Fibroblast of pulmonary artery (primary cell): ENCODE measurements at regions not wholly inside any gene's neighbourhood (a gene's known extent, or its start where the extent isn't known, plus 50 kb on each side); places are given as distances from the start of the nearest gene placed in this dataset.

Experiments used
- DNase-seq: peaks from one replicate; pipeline ENCODE4 v3.0.0-alpha.2; 2010; ENCODE audit warnings: low read depth
- H3K4me3 ChIP-seq: replicated peaks from 2 replicates; pipeline ENCODE4 v1.5.1; 2011; ENCODE audit warnings: low read depth, mild to moderate bottlenecking, control low read depth, low read length, moderate library complexity
- TF ChIP-seq, protein P1 (sequence below): IDR thresholded peaks from 2 replicates; pipeline ENCODE4 v1.5.1; 2011; ENCODE audit warnings: mild to moderate bottlenecking, control low read depth, low read length, inconsistent platforms; ENCODE audit errors: missing control alignments

DNA sequence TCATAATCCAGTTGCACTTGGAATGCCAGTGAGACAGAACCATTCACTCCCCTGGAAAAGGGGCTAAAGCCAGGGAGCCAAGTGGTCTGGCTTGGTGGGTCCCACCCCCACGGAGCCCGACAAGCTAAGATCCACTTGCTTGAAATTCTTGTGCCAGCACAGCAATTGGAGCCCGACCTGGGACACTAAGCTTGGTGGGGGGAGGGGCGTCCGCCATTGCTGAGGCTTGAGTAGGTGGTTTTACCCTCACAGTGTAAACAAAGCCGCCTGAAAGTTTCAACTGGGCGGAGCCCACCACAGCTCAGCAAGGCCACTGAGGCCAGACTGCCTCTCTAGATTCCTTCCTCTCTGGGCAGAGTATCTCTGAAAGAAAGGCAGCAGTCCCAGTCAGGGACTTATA lies 200.7 kb upstream of the NPSR1 start:
- no peak for DNase-seq
- TF ChIP-seq, protein P1, sequence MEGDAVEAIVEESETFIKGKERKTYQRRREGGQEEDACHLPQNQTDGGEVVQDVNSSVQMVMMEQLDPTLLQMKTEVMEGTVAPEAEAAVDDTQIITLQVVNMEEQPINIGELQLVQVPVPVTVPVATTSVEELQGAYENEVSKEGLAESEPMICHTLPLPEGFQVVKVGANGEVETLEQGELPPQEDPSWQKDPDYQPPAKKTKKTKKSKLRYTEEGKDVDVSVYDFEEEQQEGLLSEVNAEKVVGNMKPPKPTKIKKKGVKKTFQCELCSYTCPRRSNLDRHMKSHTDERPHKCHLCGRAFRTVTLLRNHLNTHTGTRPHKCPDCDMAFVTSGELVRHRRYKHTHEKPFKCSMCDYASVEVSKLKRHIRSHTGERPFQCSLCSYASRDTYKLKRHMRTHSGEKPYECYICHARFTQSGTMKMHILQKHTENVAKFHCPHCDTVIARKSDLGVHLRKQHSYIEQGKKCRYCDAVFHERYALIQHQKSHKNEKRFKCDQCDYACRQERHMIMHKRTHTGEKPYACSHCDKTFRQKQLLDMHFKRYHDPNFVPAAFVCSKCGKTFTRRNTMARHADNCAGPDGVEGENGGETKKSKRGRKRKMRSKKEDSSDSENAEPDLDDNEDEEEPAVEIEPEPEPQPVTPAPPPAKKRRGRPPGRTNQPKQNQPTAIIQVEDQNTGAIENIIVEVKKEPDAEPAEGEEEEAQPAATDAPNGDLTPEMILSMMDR = no peak
- no peak overlapping the region for H3K4me3 ChIP-seq

DNA sequence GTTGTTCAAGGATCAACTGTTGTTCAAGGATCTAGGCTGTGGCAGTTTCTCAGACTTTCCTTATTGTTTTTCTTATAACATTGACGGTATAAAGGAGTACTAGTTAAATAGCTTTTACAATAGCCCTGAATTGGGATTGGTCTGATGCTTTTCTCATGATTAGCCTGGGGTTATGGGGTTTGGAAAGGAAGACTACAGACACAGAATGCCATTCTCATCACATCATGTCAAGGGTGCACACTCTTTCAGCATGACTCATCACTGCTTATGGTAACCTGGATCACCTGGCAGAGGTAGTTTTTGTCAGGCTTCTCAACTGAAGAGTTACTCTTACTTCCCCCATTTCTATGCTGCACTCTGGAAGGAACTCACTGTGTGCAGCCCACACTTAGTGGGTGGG lies 194.2 kb upstream of the NPSR1 start:
- TF ChIP-seq, protein P1 = no peak
- no peak for DNase-seq

DNA sequence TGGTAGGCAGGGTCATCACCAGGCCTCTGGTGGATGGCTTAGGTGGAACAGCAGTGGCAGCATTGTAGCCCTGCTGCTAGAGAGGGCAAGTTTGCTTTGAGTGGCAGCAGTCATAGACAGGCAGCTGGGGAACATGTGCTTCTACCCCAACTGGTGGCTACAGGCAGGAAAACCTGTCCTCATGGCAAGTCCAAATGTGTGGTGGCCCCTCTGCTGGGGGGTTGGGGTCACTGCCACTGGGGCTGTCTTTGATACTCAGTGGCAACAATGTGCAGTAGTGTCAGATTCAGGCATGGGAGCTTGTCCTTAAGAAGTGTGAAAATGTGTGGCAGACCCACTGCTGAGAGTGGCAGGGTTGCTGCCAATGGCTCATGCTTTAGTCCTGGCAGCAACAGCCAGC lies 186.2 kb upstream of the NPSR1 start:
- TF ChIP-seq, protein P1 = no peak
- H3K4me3 ChIP-seq = no peak overlapping the region
- DNase-seq = no peak

More for the DNA sequence above, 194.2 kb upstream of the NPSR1 start:
- no peak overlapping the region for H3K4me3 ChIP-seq

DNA sequence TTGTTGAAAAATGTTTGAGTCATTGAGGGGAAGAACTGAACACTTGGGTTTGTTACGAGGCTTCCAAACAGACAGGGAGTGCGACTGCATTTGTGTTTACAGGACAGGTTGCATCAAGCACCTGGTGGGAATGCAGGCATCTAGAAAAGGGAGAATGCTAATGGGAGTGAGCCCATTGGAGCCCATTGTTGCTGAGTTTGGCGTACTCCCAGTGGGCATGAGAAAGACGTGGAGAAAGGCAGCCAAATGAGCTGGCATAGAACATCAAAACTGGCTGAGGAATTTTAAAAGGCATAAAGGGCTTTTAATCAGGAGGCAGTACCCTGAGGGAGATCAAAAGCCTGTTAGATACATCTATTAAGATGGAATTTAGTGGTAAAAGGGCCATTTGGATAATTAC lies 171.6 kb upstream of the NPSR1 start:
- no peak overlapping the region for H3K4me3 ChIP-seq
- DNase-seq = no peak
- TF ChIP-seq, protein P1 = no peak

DNA sequence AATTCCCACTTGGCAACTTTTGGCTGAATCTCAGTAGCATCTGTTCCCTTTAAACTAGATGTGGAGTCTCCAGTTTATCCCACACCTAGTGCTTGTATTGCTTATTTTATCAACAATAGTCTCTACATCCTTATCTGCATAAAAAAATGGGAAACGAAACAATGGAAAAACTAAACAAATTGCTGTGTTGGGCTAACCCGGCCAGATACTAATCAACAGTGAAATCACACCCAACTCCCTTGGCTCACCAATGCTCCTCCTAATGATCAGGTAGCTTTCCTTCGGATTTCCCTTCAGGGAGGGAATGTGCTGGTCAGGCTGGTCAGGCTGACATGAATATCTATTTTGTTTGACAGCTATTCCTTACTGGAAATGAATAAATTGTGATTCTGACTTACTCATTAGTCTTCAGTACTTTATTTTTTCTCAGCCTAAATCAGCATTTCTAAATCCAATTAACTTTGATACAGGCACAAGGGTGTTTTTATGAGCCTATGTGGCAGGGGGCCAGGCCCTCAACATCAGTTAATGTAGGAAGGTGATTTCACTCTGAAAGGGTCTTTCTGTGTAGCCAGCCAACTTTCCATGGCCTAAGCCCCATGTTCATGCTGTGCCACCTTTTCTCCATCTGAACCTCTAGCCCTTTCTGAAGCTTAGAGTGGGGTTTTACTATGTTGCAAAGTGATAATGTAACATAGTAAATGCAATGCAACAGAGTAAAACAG lies 170.5 kb upstream of the NPSR1 start:
- TF ChIP-seq, protein P1 = no peak
- no peak for DNase-seq

DNA sequence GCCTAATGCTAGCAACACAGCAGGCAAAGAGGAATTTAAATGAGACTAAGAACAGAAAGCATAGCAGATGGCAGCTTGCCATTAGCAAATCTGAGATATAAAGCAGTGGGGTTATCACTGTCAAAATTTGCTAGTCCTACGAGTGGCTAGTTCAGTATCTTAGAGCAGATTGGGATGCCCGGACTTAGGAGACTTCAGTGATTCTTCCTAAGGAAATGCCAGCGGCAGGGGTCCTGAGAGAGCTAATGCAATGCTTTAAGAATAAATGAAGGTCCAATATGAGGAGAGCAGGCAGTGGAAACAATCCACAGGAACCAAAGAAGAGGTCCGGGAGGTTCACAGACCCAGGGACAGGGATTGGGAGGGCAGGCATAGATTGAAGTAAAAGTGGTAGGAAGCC lies 169.3 kb upstream of the NPSR1 start:
- DNase-seq = no peak
- H3K4me3 ChIP-seq = no peak overlapping the region
- TF ChIP-seq, protein P1 = no peak

More for the DNA sequence above, 170.5 kb upstream of the NPSR1 start:
- no peak overlapping the region for H3K4me3 ChIP-seq

DNA sequence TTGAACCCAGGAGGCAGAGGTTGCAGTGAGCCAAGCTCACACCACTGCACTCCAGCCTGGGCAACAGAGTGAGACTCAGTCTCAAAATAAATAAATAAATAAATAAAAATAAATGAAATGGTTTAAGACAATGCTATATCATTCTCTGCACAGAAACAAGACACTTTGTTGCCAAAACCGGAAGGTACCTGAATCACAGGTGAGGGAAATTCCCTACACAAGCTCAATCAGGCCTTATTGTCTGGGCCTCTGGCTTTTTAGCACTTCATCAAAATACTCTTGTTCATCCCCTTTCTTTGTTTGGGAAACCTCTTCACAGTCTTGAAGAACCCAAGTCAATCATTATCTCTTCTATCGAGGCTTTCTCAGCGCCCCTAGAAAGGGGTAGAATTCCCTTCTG lies 166.1 kb upstream of the NPSR1 start:
- TF ChIP-seq, protein P1 = no peak

More for the DNA sequence above, 166.1 kb upstream of the NPSR1 start:
- no peak for DNase-seq
- no peak overlapping the region for H3K4me3 ChIP-seq
